Fibroblast of mammary gland (primary cell): ENCODE measurements at regions not wholly inside any gene's neighbourhood (a gene's known extent, or its start where the extent isn't known, plus 50 kb on each side); places are given as distances from the start of the nearest gene placed in this dataset.
"Not testable (repeated sequence)": the region's sequence is repeated elsewhere in the genome, so short reads cannot be mapped to it uniquely, and the experiment has no call there.

Experiments used
- DNase-seq: peaks from one replicate; pipeline ENCODE4 v3.0.0-alpha.2; 2010; ENCODE audit warnings: low read depth
- H3K4me3 ChIP-seq: 2 replicates; pipeline ENCODE4 v1.5.1; 2011; ENCODE audit warnings: low read depth, mild to moderate bottlenecking, low read length, moderate library complexity; ENCODE audit not compliant: control insufficient read depth
- CTCF ChIP-seq: conservative IDR thresholded peaks from 2 replicates; pipeline ENCODE4 v1.5.1; 2011; ENCODE audit warnings: low read depth, low read length, inconsistent platforms; ENCODE audit not compliant: control insufficient read depth, insufficient read depth

GRCh38 chr1:203995228-203995627, 77.7 kb upstream of the SOX13 start:
- DNase-seq, result no peak
- no peak for TF ChIP-seq CTCF
- H3K4me3 ChIP-seq, result no peak overlapping the region

- H3K4me3 ChIP-seq, result no peak overlapping the region
- TF ChIP-seq CTCF, result no peak
These were observed 76.8 kb upstream of the SOX13 start for GRCh38 chr1:203996126-203996525.

GRCh38 chr1:203998571-203998970, 74.3 kb upstream of the SOX13 start:
- not testable (repeated sequence) for DNase-seq, H3K4me3 ChIP-seq

More at GRCh38 chr1:203996126-203996525, 76.8 kb upstream of the SOX13 start:
- no peak for DNase-seq

- TF ChIP-seq CTCF, result no peak
- H3K4me3 ChIP-seq, result no peak overlapping the region
- no peak for DNase-seq
These were observed 73.3 kb upstream of the SOX13 start for GRCh38 chr1:203999618-204000017.

- TF ChIP-seq CTCF, result no peak
- no peak overlapping the region for H3K4me3 ChIP-seq
- no peak for DNase-seq
These were observed 71.6 kb upstream of the SOX13 start for GRCh38 chr1:204001166-204001901.

- DNase-seq, result no peak
- H3K4me3 ChIP-seq, result no peak overlapping the region
- TF ChIP-seq CTCF, result no peak
These were observed 70.3 kb upstream of the SOX13 start for GRCh38 chr1:204002614-204003013.

- H3K4me3 ChIP-seq, result no peak overlapping the region
- DNase-seq, result no peak
- no peak for TF ChIP-seq CTCF
These were observed 69.4 kb upstream of the SOX13 start for GRCh38 chr1:204003536-204003935.
